ELF-1 (cell line): ENCODE measurements at regions not wholly inside any gene's neighbourhood (a gene's known extent, or its start where the extent isn't known, plus 50 kb on each side); places are given as distances from the start of the nearest gene placed in this dataset.
A peak's percentile ranks its signal among the peaks of the same experiment; 100 is the strongest.

Experiments
- DNase-seq: peaks from one replicate; pipeline ENCODE4 v3.0.0-alpha.2; 2016; ENCODE audit warnings: low read depth, low spot score

- DNase-seq = no peak
Observed at GRCh38 chrX:107560041-107560440, 68.3 kb upstream of the PRPS1 start.

GRCh38 chrX:107560980-107561379, 67.3 kb upstream of the PRPS1 start:
- DNase-seq = no peak

- DNase-seq = peak; percentile 69
Observed at GRCh38 chrX:107561468-107562215, 66.7 kb upstream of the PRPS1 start.

- DNase-seq = peak; percentile 76
Observed at GRCh38 chrX:107562482-107562881, 65.8 kb upstream of the PRPS1 start.

GRCh38 chrX:107563824-107564223, 64.5 kb upstream of the PRPS1 start:
- peak; percentile 92 for DNase-seq

GRCh38 chrX:107565015-107565414, 63.3 kb upstream of the PRPS1 start:
- DNase-seq = no peak

- peak; percentile 78 for DNase-seq
Observed at GRCh38 chrX:107565931-107566603, 62.2 kb upstream of the PRPS1 start.

GRCh38 chrX:107566604-107567262, 61.6 kb upstream of the PRPS1 start:
- DNase-seq = no peak

- no peak for DNase-seq
Observed at GRCh38 chrX:107567370-107567769, 60.9 kb upstream of the PRPS1 start.

GRCh38 chrX:107571296-107571998, 56.9 kb upstream of the PRPS1 start:
- peak; percentile 70 for DNase-seq

- DNase-seq = no peak
Observed at GRCh38 chrX:107573016-107573415, 55.3 kb upstream of the PRPS1 start.

GRCh38 chrX:107574054-107574683, 54.1 kb upstream of the PRPS1 start:
- DNase-seq = no peak

GRCh38 chrX:107574711-107575110, 53.6 kb upstream of the PRPS1 start:
- no peak for DNase-seq

GRCh38 chrX:107576392-107576791, 51.9 kb upstream of the PRPS1 start:
- DNase-seq = no peak

- DNase-seq = no peak
Observed at GRCh38 chrX:107576841-107577240, 51.5 kb upstream of the PRPS1 start.

- DNase-seq = no peak
Observed at GRCh38 chrX:107577933-107578332, 50.4 kb upstream of the PRPS1 start.
